ENCODE measurements at regions not wholly inside any gene's neighbourhood (a gene's known extent, or its start where the extent isn't known, plus 50 kb on each side); places are given as distances from the start of the nearest gene placed in this dataset.

DNA sequence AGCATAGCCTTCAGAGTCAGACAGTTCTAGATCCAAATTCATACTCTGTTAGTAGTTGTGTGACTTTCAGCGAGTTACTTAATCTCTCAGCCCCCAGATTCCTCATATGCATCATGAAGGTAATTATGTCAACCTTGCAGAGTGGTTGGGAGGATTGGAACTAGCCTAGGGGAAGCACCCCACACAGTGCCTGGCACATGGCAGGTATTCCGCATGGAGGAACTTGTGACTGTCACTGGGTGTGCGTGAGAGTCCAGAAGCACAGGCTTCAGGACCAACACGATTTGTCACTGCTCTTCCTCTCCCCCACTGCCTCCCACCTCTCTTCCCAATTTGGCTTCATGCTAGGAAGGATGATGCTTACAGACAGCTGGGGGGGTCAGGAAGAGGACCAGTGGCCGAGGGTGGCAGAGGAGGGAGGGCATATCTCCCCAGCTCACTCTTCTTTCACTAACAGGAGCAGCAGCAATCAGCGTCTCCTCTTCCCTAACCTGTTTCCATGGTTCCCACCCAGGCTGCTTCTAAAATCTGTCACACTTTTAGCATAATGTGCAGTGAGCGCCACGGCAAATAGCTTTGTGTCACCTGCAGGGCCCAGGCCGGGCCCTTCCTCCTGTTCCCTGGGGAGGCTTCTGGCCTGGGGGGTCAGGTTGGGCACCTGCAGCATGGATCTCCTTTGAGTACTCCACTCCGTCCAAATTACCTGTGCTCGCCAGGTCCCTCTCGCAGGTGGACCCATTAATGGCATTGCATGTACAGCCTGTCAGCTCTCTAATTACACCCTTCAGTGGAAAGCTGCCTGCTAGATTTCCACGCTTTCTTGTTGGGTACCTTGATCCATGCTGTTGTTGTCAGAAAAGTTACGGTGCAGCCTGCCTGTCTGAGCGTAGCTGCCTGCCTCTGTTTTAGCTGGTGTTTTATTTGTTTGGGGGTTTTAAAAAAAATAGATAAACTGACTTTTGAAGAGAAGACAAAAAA lies 400.4 kb downstream of the NXPE2 start:
- no peak for DNase-seq (ENCODE audit: low read depth)
- TF ChIP-seq, protein P1, sequence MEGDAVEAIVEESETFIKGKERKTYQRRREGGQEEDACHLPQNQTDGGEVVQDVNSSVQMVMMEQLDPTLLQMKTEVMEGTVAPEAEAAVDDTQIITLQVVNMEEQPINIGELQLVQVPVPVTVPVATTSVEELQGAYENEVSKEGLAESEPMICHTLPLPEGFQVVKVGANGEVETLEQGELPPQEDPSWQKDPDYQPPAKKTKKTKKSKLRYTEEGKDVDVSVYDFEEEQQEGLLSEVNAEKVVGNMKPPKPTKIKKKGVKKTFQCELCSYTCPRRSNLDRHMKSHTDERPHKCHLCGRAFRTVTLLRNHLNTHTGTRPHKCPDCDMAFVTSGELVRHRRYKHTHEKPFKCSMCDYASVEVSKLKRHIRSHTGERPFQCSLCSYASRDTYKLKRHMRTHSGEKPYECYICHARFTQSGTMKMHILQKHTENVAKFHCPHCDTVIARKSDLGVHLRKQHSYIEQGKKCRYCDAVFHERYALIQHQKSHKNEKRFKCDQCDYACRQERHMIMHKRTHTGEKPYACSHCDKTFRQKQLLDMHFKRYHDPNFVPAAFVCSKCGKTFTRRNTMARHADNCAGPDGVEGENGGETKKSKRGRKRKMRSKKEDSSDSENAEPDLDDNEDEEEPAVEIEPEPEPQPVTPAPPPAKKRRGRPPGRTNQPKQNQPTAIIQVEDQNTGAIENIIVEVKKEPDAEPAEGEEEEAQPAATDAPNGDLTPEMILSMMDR (IDR thresholded peaks at IDR 0.05; ENCODE audit: insufficient read depth, low read depth, low read length, missing control alignments) = no peak
- no peak overlapping the region for H3K4me3 ChIP-seq (ENCODE audit: low read length)

DNA sequence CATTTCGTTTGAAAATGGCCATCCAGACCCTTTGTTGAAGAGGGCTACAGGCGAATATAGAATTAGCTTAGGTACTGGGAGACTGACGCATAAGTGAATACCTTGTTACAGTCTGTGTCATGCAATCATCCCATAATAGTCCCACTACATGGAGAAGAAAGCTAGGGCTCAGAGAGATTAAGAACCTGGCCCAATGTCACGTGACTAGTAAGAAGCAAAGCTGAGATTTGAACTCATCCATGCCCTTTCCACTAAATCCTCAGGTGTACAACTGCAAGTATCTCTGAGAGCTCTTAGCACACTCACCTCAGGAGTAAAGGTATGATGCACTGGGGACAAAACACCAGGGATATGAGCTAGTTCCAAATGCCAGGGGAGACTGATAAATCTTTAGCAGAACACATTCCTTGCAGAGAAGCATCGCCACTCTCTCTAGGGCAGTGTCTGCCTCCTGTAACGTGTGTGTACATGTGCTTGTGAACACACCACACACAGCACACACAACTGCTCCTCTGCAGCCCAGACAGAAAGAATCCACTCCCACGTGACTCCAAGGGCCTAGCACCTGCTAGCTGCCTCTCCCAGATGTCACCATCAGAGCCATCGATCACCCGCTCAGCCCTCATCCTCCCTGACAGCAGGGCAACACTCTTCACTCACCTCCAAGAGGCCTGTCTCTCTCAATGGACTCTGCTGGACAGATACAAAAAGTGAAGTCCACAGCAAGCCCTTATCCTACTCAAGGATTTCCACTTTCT lies 402.8 kb downstream of the NXPE2 start:
- TF ChIP-seq, protein P1 (IDR thresholded peaks at IDR 0.05; ENCODE audit: insufficient read depth, low read depth, low read length, missing control alignments) = no peak
- H3K4me3 ChIP-seq (ENCODE audit: low read length) = no peak overlapping the region
- no peak for DNase-seq (ENCODE audit: low read depth)

DNA sequence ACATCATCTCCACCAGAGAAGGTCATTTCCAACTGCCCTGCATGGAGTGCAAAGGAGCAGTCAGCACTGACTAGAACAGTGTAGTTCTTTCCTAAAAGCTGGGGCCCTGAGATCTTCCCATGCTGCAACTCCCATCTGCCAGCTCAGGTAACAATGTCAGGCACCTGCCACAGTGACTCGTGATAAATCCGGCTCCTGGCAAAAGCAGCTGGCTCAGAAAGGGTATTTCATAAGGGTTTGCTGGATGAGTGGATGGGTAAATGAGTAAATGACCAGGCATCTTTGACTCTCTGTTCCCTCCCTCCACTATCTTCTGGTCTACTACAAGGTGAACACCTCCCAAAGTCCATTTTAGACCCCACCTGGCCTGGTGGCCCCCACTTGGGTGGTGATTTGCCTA lies 403.6 kb downstream of the NXPE2 start:
- TF ChIP-seq, protein P1 (IDR thresholded peaks at IDR 0.05; ENCODE audit: insufficient read depth, low read depth, low read length, missing control alignments) = no peak
- H3K4me3 ChIP-seq (ENCODE audit: low read length) = no peak overlapping the region
- no peak for DNase-seq (ENCODE audit: low read depth)

GRCh38 chr11:115083144-115083806 lies 404.9 kb downstream of the NXPE2 start:
- DNase-seq (ENCODE audit: low read depth) = no peak
- TF ChIP-seq, protein P1 (IDR thresholded peaks at IDR 0.05; ENCODE audit: insufficient read depth, low read depth, low read length, missing control alignments) = no peak
- H3K4me3 ChIP-seq (ENCODE audit: low read length) = no peak overlapping the region

GRCh38 chr11:115084231-115084630 lies 405.9 kb downstream of the NXPE2 start:
- no peak overlapping the region for H3K4me3 ChIP-seq (ENCODE audit: low read length)
- TF ChIP-seq, protein P1 (IDR thresholded peaks at IDR 0.05; ENCODE audit: insufficient read depth, low read depth, low read length, missing control alignments) = no peak
- DNase-seq (ENCODE audit: low read depth) = no peak

- DNase-seq (ENCODE audit: low read depth) = no peak
- no peak overlapping the region for H3K4me3 ChIP-seq (ENCODE audit: low read length)
- TF ChIP-seq, protein P1 (IDR thresholded peaks at IDR 0.05; ENCODE audit: insufficient read depth, low read depth, low read length, missing control alignments) = no peak
These were observed 407.3 kb downstream of the NXPE2 start for GRCh38 chr11:115085461-115086210.

All from epithelial cell of esophagus (primary cell).